GM23338 (cell line): ENCODE measurements at regions not wholly inside any gene's neighbourhood (a gene's known extent, or its start where the extent isn't known, plus 50 kb on each side); places are given as distances from the start of the nearest gene placed in this dataset.

Experiments used
- ATAC-seq: fragments of 200-7000 bp; cut with Tn5 transposase; 3 replicates; pipeline ENCODE4 v1.9.1; 2020
- DNase-seq: peaks from one replicate; pipeline ENCODE4 v3.0.0-alpha.2; 2015; ENCODE audit warnings: low spot score
- H2AFZ ChIP-seq: fragments of 200-600 bp; sonication (generic); 2 replicates; pipeline ENCODE4 v1.8.0; 2016; ENCODE audit warnings: antibody characterized with exemption, mild to moderate bottlenecking, moderate library complexity
- H3F3A ChIP-seq: fragments of 200-600 bp; sonication (generic); replicated peaks from 2 replicates; pipeline ENCODE4 v1.8.0; 2017; ENCODE audit warnings: antibody characterized with exemption, mixed run types, low read depth
- H3K27ac ChIP-seq: fragments of 200-600 bp; sonication (generic); 2 replicates; pipeline ENCODE4 v1.6.1; 2016; ENCODE audit warnings: low read depth
- H3K27me3 ChIP-seq: fragments of 200-600 bp; sonication (generic); 2 replicates; pipeline ENCODE4 v1.8.0; 2016; ENCODE audit warnings: mild to moderate bottlenecking, mixed run types, moderate library complexity; ENCODE audit not compliant: insufficient read depth
- H3K36me3 ChIP-seq: fragments of 200-600 bp; sonication (generic); 2 replicates; pipeline ENCODE4 v1.8.0; 2016; ENCODE audit warnings: mild to moderate bottlenecking; ENCODE audit not compliant: insufficient read depth
- H3K4me1 ChIP-seq: fragments of 200-600 bp; sonication (generic); 2 replicates; pipeline ENCODE4 v1.8.0; 2016; ENCODE audit warnings: mild to moderate bottlenecking, moderate library complexity; ENCODE audit not compliant: insufficient read depth
- H3K4me2 ChIP-seq: fragments of 200-600 bp; sonication (generic); 2 replicates; pipeline ENCODE4 v1.7.1; 2017; ENCODE audit warnings: mixed run types
- H3K4me3 ChIP-seq: fragments of 200-600 bp; sonication (generic); 2 replicates; pipeline ENCODE4 v1.6.1; 2016; ENCODE audit warnings: mixed run types
- H3K79me2 ChIP-seq: fragments of 200-600 bp; sonication (generic); replicated peaks from 2 replicates; pipeline ENCODE4 v1.8.0; 2017; ENCODE audit warnings: mild to moderate bottlenecking; ENCODE audit not compliant: insufficient read depth
- H3K9me2 ChIP-seq: fragments of 200-600 bp; sonication (generic); 2 replicates; pipeline ENCODE4 v1.8.0; 2017; ENCODE audit not compliant: insufficient read depth
- H4K20me1 ChIP-seq: fragments of 200-600 bp; sonication (generic); replicated peaks from 2 replicates; pipeline ENCODE4 v1.8.0; 2017; ENCODE audit warnings: mild to moderate bottlenecking; ENCODE audit not compliant: insufficient read depth
- H3K27ac Mint-ChIP-seq: 2 replicates; pipeline ENCODE4 v1.8.0; 2020; ENCODE audit warnings: inconsistent platforms, mild to moderate bottlenecking, moderate library complexity, mixed read lengths
- H3K27me3 Mint-ChIP-seq: 3 replicates; pipeline ENCODE4 v1.8.0; 2022; ENCODE audit warnings: low read depth, mild to moderate bottlenecking, moderate library complexity, mixed read lengths, inconsistent platforms; ENCODE audit not compliant: insufficient read depth, poor library complexity
- H3K36me3 Mint-ChIP-seq: 3 replicates; pipeline ENCODE4 v1.8.0; 2021; ENCODE audit warnings: low read depth, mild to moderate bottlenecking, inconsistent platforms, moderate library complexity, mixed read lengths
- H3K4me1 Mint-ChIP-seq: 3 replicates; pipeline ENCODE4 v1.8.0; 2020; ENCODE audit warnings: mild to moderate bottlenecking, inconsistent platforms, mixed read lengths
- H3K4me3 Mint-ChIP-seq: 3 replicates; pipeline ENCODE4 v1.8.0; 2021; ENCODE audit warnings: moderate library complexity, mild to moderate bottlenecking, inconsistent platforms, mixed read lengths
- H3K9me3 Mint-ChIP-seq: 3 replicates; pipeline ENCODE4 v1.8.0; 2020; ENCODE audit warnings: moderate library complexity, mild to moderate bottlenecking, inconsistent platforms, mixed read lengths
- CREB1 ChIP-seq: fragments of 250-450 bp; sonication (Bioruptor Pico); IDR thresholded peaks from 2 replicates; pipeline ENCODE4 v1.5.0; 2020; ENCODE audit warnings: low read depth, mild to moderate bottlenecking, moderate library complexity
- EZH2 ChIP-seq: fragments of 200-600 bp; sonication (generic); IDR thresholded peaks from one replicate; pipeline ENCODE4 v1.8.0; 2017; ENCODE audit warnings: antibody characterized with exemption, mild to moderate bottlenecking, low read depth; ENCODE audit not compliant: unreplicated experiment
- EZH2phosphoT487 ChIP-seq: fragments of 200-600 bp; sonication (generic); IDR thresholded peaks from one replicate; pipeline ENCODE4 v1.8.1; 2018; ENCODE audit warnings: antibody characterized with exemption; ENCODE audit not compliant: unreplicated experiment
- JUNB ChIP-seq: IDR thresholded peaks from one replicate; pipeline ENCODE4 v1.6.1; 2016; ENCODE audit warnings: antibody characterized with exemption; ENCODE audit not compliant: unreplicated experiment
- NANOG ChIP-seq: IDR thresholded peaks from 2 replicates; pipeline ENCODE4 v1.6.1; 2016; ENCODE audit warnings: antibody characterized with exemption, borderline replicate concordance
- POLR2AphosphoS5 ChIP-seq: IDR thresholded peaks from 2 replicates; pipeline ENCODE4 v1.6.1; 2016; ENCODE audit warnings: antibody characterized with exemption, low read depth
- ZNF114 ChIP-seq: fragments of 250-450 bp; sonication (Bioruptor Pico); IDR thresholded peaks from 2 replicates; pipeline ENCODE4 v1.5.0; 2020; ENCODE audit warnings: mild to moderate bottlenecking, moderate library complexity
- TF ChIP-seq, protein P1 (sequence below): fragments of 250-450 bp; sonication (Bioruptor Pico); IDR thresholded peaks from 2 replicates; pipeline ENCODE4 v1.5.0; 2020; ENCODE audit warnings: mild to moderate bottlenecking, moderate library complexity
- TF ChIP-seq, protein P2 (sequence below): IDR thresholded peaks from 2 replicates; pipeline ENCODE4 v1.6.1; 2016; ENCODE audit warnings: antibody characterized with exemption

DNA sequence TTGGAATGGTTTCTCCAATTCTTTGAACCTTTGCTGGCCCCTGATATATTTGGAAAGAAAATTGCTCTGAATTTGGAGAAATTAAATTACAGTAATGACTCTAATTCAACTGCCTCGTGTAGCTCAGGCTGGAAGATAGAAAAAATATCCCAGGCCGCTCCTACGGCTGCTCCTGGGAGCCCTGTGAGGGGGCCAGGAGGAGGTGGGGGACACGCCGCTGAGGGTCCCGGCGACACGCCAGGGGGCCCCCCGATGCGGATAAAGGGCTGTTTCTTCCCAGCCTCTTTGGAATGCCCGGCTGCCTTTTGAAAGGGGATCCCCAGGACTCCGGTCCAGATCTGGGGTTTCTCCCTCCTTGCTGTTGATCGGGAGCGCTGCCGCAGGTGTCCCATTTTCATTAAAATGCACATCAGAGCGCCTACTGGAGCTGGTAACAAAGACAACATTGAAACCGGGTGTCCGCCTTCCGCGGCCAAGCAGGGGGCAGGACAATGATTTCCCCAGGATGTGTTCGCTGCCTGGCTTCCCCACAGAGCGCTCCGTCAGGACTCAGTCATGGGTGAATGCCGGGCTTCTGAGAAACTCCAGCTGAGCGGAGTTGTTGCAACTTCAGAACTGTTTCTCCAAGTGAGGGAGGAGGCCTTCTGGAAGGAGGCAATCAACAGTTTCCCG lies 200.1 kb upstream of the KBTBD8 start:
- TF ChIP-seq NANOG, result peak; percentile 64; the same call in 1 of the 2 replicates
- TF ChIP-seq, protein P1, sequence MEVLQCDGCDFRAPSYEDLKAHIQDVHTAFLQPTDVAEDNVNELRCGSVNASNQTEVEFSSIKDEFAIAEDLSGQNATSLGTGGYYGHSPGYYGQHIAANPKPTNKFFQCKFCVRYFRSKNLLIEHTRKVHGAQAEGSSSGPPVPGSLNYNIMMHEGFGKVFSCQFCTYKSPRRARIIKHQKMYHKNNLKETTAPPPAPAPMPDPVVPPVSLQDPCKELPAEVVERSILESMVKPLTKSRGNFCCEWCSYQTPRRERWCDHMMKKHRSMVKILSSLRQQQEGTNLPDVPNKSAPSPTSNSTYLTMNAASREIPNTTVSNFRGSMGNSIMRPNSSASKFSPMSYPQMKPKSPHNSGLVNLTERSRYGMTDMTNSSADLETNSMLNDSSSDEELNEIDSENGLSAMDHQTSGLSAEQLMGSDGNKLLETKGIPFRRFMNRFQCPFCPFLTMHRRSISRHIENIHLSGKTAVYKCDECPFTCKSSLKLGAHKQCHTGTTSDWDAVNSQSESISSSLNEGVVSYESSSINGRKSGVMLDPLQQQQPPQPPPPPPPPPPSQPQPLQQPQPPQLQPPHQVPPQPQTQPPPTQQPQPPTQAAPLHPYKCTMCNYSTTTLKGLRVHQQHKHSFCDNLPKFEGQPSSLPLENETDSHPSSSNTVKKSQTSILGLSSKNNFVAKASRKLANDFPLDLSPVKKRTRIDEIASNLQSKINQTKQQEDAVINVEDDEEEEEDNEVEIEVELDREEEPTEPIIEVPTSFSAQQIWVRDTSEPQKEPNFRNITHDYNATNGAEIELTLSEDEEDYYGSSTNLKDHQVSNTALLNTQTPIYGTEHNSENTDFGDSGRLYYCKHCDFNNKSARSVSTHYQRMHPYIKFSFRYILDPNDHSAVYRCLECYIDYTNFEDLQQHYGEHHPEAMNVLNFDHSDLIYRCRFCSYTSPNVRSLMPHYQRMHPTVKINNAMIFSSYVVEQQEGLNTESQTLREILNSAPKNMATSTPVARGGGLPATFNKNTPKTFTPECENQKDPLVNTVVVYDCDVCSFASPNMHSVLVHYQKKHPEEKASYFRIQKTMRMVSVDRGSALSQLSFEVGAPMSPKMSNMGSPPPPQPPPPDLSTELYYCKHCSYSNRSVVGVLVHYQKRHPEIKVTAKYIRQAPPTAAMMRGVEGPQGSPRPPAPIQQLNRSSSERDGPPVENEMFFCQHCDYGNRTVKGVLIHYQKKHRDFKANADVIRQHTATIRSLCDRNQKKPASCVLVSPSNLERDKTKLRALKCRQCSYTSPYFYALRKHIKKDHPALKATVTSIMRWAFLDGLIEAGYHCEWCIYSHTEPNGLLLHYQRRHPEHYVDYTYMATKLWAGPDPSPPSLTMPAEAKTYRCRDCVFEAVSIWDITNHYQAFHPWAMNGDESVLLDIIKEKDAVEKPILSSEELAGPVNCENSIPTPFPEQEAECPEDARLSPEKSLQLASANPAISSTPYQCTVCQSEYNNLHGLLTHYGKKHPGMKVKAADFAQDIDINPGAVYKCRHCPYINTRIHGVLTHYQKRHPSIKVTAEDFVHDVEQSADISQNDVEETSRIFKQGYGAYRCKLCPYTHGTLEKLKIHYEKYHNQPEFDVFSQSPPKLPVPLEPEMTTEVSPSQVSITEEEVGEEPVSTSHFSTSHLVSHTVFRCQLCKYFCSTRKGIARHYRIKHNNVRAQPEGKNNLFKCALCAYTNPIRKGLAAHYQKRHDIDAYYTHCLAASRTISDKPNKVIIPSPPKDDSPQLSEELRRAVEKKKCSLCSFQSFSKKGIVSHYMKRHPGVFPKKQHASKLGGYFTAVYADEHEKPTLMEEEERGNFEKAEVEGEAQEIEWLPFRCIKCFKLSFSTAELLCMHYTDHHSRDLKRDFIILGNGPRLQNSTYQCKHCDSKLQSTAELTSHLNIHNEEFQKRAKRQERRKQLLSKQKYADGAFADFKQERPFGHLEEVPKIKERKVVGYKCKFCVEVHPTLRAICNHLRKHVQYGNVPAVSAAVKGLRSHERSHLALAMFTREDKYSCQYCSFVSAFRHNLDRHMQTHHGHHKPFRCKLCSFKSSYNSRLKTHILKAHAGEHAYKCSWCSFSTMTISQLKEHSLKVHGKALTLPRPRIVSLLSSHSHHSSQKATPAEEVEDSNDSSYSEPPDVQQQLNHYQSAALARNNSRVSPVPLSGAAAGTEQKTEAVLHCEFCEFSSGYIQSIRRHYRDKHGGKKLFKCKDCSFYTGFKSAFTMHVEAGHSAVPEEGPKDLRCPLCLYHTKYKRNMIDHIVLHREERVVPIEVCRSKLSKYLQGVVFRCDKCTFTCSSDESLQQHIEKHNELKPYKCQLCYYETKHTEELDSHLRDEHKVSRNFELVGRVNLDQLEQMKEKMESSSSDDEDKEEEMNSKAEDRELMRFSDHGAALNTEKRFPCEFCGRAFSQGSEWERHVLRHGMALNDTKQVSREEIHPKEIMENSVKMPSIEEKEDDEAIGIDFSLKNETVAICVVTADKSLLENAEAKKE, result peak; percentile 88
- no peak for TF ChIP-seq POLR2AphosphoS5
- peak; percentile 50; the same call in 1 of the 2 replicates for TF ChIP-seq CREB1
- no peak for TF ChIP-seq EZH2
- TF ChIP-seq EZH2phosphoT487, result no peak
- TF ChIP-seq ZNF114 (CRISPR knock-in tag), result peak; percentile 91; the same call in 1 of the 2 replicates
- no peak for TF ChIP-seq JUNB
- TF ChIP-seq, protein P2, sequence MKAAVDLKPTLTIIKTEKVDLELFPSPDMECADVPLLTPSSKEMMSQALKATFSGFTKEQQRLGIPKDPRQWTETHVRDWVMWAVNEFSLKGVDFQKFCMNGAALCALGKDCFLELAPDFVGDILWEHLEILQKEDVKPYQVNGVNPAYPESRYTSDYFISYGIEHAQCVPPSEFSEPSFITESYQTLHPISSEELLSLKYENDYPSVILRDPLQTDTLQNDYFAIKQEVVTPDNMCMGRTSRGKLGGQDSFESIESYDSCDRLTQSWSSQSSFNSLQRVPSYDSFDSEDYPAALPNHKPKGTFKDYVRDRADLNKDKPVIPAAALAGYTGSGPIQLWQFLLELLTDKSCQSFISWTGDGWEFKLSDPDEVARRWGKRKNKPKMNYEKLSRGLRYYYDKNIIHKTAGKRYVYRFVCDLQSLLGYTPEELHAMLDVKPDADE, result 0 out of 2 replicates have a peak, but pooled peaks have one; percentile 37
- H3K27me3 Mint-ChIP-seq, result peaks cover 6% of the 10 kb centered on the region
- Histone ChIP-seq H3K4me2 (peak overlapping the region; percentile 12), H3F3A (no peaks in the 10 kb centered on the region), H2AFZ (no peak overlapping the region), H4K20me1 (no peaks in the 10 kb centered on the region), H3K79me2 (no peaks in the 10 kb centered on the region), H3K4me1 (peaks cover 17% of the 10 kb centered on the region), H3K36me3 (no peaks in the 10 kb centered on the region), H3K4me3 (peak overlapping the region; percentile 4; the same call in 1 of the 2 replicates), H3K27me3 (no peaks in the 10 kb centered on the region), H3K9me2 (peaks cover 4% of the 10 kb centered on the region; the same call in 1 of the 2 replicates), H3K27ac (peak overlapping the region; percentile 83)
- peak; percentile 87 for DNase-seq
- peaks cover 21% of the 10 kb centered on the region for H3K9me3 Mint-ChIP-seq
- H3K36me3 Mint-ChIP-seq, result peaks cover 20% of the 10 kb centered on the region
- peak; percentile 96 for ATAC-seq
- peak overlapping the region; percentile 91 for H3K27ac Mint-ChIP-seq
- peak overlapping the region; percentile 52; the same call in 1 of the 3 replicates for H3K4me3 Mint-ChIP-seq
- H3K4me1 Mint-ChIP-seq, result peaks cover 23% of the 10 kb centered on the region
